Keratinocyte (primary cell): ENCODE measurements at regions not wholly inside any gene's neighbourhood (a gene's known extent, or its start where the extent isn't known, plus 50 kb on each side); places are given as distances from the start of the nearest gene placed in this dataset.

Experiments used
- EZH2 ChIP-seq: IDR thresholded peaks from one replicate; pipeline ENCODE4 v1.6.1; 2012; ENCODE audit warnings: inconsistent platforms, mild to moderate bottlenecking, low read length, moderate library complexity
- TF ChIP-seq, protein P1 (sequence below), 3 experiments: IDR thresholded peaks in 1 of 3; conservative IDR thresholded peaks in 1 of 3; optimal IDR thresholded peaks in 1 of 3; 2 replicates in 2 of 3; 3 replicates in 1 of 3; pipeline versions ENCODE3 to v1.5.1; 2011; ENCODE audit warnings: low read length in 3 of 3, mild to moderate bottlenecking in 3 of 3, moderate library complexity in 2 of 3, control low read depth in 1 of 3, inconsistent platforms in 1 of 3; ENCODE audit not compliant: insufficient read depth in 2 of 3; ENCODE audit errors: extremely low read depth in 1 of 3

DNA sequence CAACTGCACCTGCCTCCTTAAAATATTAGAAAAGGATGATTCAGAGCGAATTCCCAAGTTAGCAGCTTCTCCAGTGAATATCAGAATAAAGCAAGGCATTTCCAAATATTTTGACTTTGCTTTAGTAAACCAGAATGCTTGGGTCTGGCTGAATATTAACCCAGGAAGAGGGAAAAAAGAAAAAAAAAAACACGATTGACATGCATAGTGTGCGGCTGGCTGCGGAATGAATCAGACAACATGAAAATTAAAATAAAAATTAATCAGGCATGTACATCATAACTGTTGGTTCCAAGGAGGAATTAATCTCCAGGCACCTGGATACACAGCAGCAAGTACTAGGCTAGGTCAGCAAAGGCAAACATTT, 105.8 kb upstream of the NCKAP5 start:
- TF ChIP-seq, protein P1, sequence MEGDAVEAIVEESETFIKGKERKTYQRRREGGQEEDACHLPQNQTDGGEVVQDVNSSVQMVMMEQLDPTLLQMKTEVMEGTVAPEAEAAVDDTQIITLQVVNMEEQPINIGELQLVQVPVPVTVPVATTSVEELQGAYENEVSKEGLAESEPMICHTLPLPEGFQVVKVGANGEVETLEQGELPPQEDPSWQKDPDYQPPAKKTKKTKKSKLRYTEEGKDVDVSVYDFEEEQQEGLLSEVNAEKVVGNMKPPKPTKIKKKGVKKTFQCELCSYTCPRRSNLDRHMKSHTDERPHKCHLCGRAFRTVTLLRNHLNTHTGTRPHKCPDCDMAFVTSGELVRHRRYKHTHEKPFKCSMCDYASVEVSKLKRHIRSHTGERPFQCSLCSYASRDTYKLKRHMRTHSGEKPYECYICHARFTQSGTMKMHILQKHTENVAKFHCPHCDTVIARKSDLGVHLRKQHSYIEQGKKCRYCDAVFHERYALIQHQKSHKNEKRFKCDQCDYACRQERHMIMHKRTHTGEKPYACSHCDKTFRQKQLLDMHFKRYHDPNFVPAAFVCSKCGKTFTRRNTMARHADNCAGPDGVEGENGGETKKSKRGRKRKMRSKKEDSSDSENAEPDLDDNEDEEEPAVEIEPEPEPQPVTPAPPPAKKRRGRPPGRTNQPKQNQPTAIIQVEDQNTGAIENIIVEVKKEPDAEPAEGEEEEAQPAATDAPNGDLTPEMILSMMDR (optimal IDR thresholded peaks at IDR 0.05 in 1 of 3, IDR thresholded peaks at IDR 0.05 in 1 of 3, conservative IDR thresholded peaks at IDR 0.05 in 1 of 3; ENCODE audit: extremely low read depth in 1 of 3, insufficient read depth in 2 of 3, low read length in 3 of 3), result no peak
- no peak for TF ChIP-seq EZH2
